HG02759 (cell line): ENCODE measurements at regions not wholly inside any gene's neighbourhood (a gene's known extent, or its start where the extent isn't known, plus 50 kb on each side); places are given as distances from the start of the nearest gene placed in this dataset.
"Not testable (repeated sequence)": the region's sequence is repeated elsewhere in the genome, so short reads cannot be mapped to it uniquely, and the experiment has no call there.

Experiments used
- ATAC-seq: cut with Tn5 transposase; IDR thresholded peaks from one replicate; pipeline ENCODE4 v1.9.1; 2021; ENCODE audit warnings: mild to moderate bottlenecking, moderate library complexity; ENCODE audit not compliant: unreplicated experiment

- no peak for ATAC-seq
Observed at GRCh38 chr5:102663749-102664530, 91.2 kb upstream of the PAM start.

- no peak for ATAC-seq
Observed at GRCh38 chr5:102664616-102665335, 90.3 kb upstream of the PAM start.

- no peak for ATAC-seq
Observed at GRCh38 chr5:102666164-102666946, 88.8 kb upstream of the PAM start.

GRCh38 chr5:102668220-102668932 is 86.7 kb upstream of the PAM start:
- ATAC-seq, result no peak

- no peak for ATAC-seq
Observed at GRCh38 chr5:102670224-102670836, 84.8 kb upstream of the PAM start.

GRCh38 chr5:102671033-102671734 is 83.9 kb upstream of the PAM start:
- not testable (repeated sequence) for ATAC-seq

GRCh38 chr5:102678267-102679058 is 76.6 kb upstream of the PAM start:
- ATAC-seq, result no peak

- ATAC-seq, result peak; percentile 99
Observed at GRCh38 chr5:102681403-102681983, 73.6 kb upstream of the PAM start.

GRCh38 chr5:102682101-102682647 is 72.9 kb upstream of the PAM start:
- ATAC-seq, result no peak

GRCh38 chr5:102688076-102688475 is 67.0 kb upstream of the PAM start:
- ATAC-seq, result not testable (repeated sequence)

- ATAC-seq, result not testable (repeated sequence)
Observed at GRCh38 chr5:102688581-102689342, 66.3 kb upstream of the PAM start.

GRCh38 chr5:102690910-102691309 is 64.2 kb upstream of the PAM start:
- ATAC-seq, result no peak

GRCh38 chr5:102691434-102691833 is 63.7 kb upstream of the PAM start:
- no peak for ATAC-seq

- ATAC-seq, result no peak
Observed at GRCh38 chr5:102700120-102700831, 54.8 kb upstream of the PAM start.

GRCh38 chr5:102700916-102701315 is 54.2 kb upstream of the PAM start:
- no peak for ATAC-seq

GRCh38 chr5:102701748-102702147 is 53.4 kb upstream of the PAM start:
- no peak for ATAC-seq
